Keratinocyte (primary cell): ENCODE measurements at regions not wholly inside any gene's neighbourhood (a gene's known extent, or its start where the extent isn't known, plus 50 kb on each side); places are given as distances from the start of the nearest gene placed in this dataset.

ENCODE experiments used
- EZH2 ChIP-seq: IDR thresholded peaks from one replicate; pipeline ENCODE4 v1.6.1; 2012; ENCODE audit warnings: inconsistent platforms, mild to moderate bottlenecking, low read length, moderate library complexity
- TF ChIP-seq, protein P1 (sequence below), 3 experiments: IDR thresholded peaks in 1 of 3; conservative IDR thresholded peaks in 1 of 3; optimal IDR thresholded peaks in 1 of 3; 2 replicates in 2 of 3; 3 replicates in 1 of 3; pipeline versions ENCODE3 to v1.5.1; 2011; ENCODE audit warnings: low read length in 3 of 3, mild to moderate bottlenecking in 3 of 3, moderate library complexity in 2 of 3, control low read depth in 1 of 3, inconsistent platforms in 1 of 3; ENCODE audit not compliant: insufficient read depth in 2 of 3; ENCODE audit errors: extremely low read depth in 1 of 3

GRCh38 chr5:88021141-88021540, 247.5 kb downstream of the TMEM161B start:
- TF ChIP-seq, protein P1, sequence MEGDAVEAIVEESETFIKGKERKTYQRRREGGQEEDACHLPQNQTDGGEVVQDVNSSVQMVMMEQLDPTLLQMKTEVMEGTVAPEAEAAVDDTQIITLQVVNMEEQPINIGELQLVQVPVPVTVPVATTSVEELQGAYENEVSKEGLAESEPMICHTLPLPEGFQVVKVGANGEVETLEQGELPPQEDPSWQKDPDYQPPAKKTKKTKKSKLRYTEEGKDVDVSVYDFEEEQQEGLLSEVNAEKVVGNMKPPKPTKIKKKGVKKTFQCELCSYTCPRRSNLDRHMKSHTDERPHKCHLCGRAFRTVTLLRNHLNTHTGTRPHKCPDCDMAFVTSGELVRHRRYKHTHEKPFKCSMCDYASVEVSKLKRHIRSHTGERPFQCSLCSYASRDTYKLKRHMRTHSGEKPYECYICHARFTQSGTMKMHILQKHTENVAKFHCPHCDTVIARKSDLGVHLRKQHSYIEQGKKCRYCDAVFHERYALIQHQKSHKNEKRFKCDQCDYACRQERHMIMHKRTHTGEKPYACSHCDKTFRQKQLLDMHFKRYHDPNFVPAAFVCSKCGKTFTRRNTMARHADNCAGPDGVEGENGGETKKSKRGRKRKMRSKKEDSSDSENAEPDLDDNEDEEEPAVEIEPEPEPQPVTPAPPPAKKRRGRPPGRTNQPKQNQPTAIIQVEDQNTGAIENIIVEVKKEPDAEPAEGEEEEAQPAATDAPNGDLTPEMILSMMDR (optimal IDR thresholded peaks at IDR 0.05 in 1 of 3, IDR thresholded peaks at IDR 0.05 in 1 of 3, conservative IDR thresholded peaks at IDR 0.05 in 1 of 3; ENCODE audit: extremely low read depth in 1 of 3, insufficient read depth in 2 of 3, low read length in 3 of 3) = no peak
- TF ChIP-seq EZH2 = no peak
